ENCODE measurements at regions not wholly inside any gene's neighbourhood (a gene's known extent, or its start where the extent isn't known, plus 50 kb on each side); places are given as distances from the start of the nearest gene placed in this dataset.

- TF ChIP-seq CTCF (IDR thresholded peaks at IDR 0.05) (no peak), POLR2A (IDR thresholded peaks at IDR 0.05) (no peak)
These were observed 91.6 kb downstream of the ACKR3 start for GRCh38 chr2:236661061-236661761.
